HG02759 (cell line): ENCODE measurements at regions not wholly inside any gene's neighbourhood (a gene's known extent, or its start where the extent isn't known, plus 50 kb on each side); places are given as distances from the start of the nearest gene placed in this dataset.
"Not testable (repeated sequence)": the region's sequence is repeated elsewhere in the genome, so short reads cannot be mapped to it uniquely, and the experiment has no call there.

Experiments used
- ATAC-seq: cut with Tn5 transposase; IDR thresholded peaks from one replicate; pipeline ENCODE4 v1.9.1; 2021; ENCODE audit warnings: mild to moderate bottlenecking, moderate library complexity; ENCODE audit not compliant: unreplicated experiment

DNA sequence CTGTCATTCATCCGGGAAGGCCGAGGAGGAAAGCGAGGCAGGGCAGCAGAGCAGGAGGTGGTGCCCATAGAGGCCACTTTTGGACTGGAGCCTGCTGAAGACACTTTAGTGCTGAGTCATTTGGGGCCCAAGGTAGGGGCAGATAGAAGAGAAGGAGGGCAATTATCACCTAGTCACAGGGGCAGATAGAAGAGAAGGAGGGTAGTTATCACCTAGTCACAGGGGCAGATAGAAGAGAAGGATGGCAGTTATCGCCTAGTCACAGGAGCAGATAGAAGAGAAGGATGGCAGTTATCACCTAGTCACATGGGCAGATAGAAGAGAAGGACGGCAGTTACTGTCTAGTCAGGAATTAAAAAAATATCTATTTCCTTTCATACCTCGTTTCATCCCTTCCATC, 1372.6 kb downstream of the FOXD4L5 start:
- ATAC-seq = not testable (repeated sequence)

DNA sequence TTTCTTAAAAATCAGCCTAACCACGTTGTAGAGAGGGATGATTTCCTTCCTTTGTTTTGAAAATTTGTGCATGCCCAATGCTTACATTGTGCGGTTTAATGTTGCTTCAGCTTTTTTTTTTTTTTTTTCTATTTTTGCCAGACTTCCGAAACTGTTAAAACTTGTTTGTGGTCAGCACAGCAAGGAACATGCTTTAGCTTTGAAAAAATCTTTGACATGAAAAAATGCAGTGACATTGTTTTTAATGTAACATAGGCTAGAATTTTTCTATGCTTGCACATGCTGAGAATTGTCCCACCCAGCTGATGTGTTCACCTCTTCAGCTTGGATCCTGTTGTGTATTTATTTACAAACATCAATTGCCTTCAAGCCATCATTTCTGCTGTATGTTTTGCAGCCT, 1375.9 kb downstream of the FOXD4L5 start:
- not testable (repeated sequence) for ATAC-seq

DNA sequence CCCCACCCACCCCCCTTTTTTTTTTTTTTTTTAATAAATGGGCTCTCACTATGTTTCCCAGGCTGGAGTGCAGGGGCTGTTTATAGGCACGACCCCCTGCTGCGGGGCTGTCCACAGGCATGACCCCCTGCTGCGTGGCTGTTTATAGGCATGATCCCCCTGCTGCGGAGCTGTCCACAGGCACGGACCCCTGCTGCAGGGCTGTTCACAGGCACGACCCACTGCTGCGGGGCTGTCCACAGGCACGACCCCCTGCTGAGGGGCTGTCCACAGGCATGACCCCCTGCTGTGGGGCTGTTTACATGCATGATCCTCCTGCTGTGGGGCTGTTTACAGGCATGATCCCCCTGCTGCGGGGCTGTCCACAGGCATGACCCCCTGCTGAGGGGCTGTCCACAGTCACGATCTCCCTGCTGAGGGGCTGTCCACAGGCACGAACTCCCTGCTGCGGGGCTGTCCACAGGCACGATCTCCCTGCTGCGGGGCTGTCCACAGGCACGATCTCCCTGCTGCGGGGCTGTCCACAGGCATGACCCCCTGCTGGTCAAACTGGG, 1385.3 kb downstream of the FOXD4L5 start:
- ATAC-seq = not testable (repeated sequence)

DNA sequence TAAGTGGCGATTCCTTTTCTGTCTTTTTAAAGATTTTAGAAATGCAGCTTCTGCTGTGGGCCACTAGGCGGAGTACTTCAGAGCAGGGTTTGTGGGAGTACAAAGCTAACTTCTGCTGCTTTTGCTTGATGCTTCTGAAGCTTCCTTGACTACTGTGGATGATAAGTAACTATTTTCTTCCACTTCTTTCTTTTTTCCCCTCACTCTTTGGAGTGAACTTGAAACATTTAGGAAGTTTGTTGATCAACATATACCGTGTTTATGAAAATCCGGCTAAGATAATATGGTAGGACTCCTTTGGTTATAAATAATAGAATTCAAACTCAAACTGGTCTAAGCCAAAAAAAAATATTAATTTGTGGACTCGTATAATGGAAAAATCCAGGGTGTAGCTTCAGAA, 1403.6 kb downstream of the FOXD4L5 start:
- not testable (repeated sequence) for ATAC-seq

DNA sequence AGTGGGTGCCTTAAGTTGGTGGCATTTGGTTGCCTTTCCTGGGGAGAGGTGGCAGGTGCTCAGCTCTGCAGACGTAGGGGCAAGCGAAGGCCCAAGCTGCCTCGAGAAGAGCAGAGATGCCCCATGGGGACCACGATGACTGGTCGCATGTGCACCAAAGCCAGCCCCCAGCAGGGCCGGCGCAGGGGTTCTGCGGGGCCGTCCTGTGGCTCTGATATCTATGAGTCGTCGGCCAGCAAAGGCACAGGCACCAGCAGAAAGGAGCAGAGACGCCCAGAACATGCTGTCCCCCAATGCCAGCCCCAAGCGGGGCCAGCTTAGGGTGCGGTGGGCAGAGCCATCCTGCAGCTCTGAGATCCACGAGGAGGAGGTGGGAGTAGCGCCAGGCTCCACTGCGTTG, 1408.6 kb downstream of the FOXD4L5 start:
- not testable (repeated sequence) for ATAC-seq

GRCh38 chr9:63859475-63860215, 1425.4 kb downstream of the FOXD4L5 start:
- ATAC-seq = no peak

- not testable (repeated sequence) for ATAC-seq
Measured at GRCh38 chr9:63859090-63859474, 1425.9 kb downstream of the FOXD4L5 start.

DNA sequence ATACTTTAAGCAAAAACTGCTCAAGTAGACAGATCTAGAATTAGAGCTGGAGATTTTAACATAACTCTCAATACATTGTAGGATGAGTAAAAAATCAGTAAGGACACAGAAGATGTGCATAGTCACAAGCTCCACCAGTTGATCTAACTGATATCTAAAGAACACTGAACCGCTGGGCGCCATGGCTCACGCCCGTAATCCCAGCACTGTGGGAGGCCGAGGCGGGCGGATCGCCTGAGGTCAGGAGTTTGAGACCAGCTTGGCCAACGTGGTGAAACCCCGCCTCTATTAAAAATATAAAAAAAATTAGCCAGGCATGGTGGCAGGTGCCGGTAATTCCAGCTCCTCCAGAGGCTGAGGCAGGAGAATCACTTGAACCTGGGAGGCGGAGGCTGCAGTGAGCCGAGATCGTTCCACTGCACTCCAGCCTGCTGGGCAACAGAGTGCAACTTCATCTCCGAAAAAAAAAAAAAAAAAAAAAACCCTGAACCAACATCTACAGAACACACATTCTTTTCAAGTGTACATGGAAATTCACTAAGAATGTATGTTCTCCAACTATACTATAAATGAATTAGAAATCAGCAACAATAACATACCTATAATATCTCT, 1431.8 kb downstream of the FOXD4L5 start:
- not testable (repeated sequence) for ATAC-seq

DNA sequence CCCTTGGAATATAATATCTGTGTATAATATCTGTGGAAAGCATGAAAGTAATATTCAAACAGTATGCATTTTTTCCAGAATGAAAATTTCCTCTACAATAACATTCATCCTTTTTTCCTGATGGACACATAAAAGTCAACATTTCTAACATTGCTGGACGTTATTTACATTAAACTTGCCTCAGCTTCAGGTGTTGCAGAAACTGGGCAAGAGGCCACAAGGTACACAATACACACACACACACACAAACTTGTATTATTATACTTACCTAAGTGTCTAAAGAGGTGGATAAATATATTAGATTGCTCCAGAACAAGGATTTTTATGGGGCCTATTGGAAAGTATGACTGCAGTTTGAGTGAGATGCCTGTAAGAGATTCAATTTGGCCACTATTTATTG, 1460.2 kb downstream of the FOXD4L5 start:
- not testable (repeated sequence) for ATAC-seq

DNA sequence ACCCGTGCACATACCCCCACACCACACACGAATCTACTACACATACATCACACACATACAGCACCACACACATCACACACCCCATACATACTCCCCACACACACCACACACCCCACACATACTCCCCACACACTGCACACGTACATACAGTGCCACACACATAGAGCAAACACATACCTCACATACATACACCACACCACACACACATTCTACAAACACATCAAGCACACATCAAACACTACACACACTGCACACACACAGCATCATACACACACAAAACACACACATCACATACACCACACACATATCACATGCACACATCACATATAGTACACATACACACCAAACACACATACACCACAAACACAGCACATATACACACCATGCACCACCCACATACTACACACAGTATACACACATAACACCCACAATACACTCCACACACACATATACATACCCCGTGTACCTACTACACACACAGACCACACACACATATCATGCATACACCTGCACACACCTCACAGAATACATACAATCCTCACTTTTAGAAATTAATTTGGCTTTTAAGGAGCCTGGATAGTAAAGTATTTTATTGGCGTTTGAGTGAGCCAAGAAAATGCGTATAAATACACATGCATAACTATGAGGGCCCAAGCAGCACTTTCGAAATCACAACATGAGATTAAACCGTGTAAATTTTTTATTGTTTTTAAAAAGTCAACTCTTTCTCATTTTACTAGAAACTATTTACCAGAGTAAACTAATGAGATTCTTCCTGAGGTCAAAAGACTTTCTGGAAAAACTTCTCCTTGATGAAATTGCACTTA, 1461.4 kb downstream of the FOXD4L5 start:
- ATAC-seq = peak; percentile 48

GRCh38 chr9:63822615-63823374, 1462.2 kb downstream of the FOXD4L5 start:
- ATAC-seq = not testable (repeated sequence)

- not testable (repeated sequence) for ATAC-seq
Measured at GRCh38 chr9:63821293-63821692, 1463.7 kb downstream of the FOXD4L5 start.

- not testable (repeated sequence) for ATAC-seq
Measured at GRCh38 chr9:63820882-63821281, 1464.1 kb downstream of the FOXD4L5 start.

GRCh38 chr9:63820383-63820782, 1464.6 kb downstream of the FOXD4L5 start:
- ATAC-seq = not testable (repeated sequence)

- ATAC-seq = peak; percentile 66
Measured at GRCh38 chr9:63817622-63818518, 1467.1 kb downstream of the FOXD4L5 start.

DNA sequence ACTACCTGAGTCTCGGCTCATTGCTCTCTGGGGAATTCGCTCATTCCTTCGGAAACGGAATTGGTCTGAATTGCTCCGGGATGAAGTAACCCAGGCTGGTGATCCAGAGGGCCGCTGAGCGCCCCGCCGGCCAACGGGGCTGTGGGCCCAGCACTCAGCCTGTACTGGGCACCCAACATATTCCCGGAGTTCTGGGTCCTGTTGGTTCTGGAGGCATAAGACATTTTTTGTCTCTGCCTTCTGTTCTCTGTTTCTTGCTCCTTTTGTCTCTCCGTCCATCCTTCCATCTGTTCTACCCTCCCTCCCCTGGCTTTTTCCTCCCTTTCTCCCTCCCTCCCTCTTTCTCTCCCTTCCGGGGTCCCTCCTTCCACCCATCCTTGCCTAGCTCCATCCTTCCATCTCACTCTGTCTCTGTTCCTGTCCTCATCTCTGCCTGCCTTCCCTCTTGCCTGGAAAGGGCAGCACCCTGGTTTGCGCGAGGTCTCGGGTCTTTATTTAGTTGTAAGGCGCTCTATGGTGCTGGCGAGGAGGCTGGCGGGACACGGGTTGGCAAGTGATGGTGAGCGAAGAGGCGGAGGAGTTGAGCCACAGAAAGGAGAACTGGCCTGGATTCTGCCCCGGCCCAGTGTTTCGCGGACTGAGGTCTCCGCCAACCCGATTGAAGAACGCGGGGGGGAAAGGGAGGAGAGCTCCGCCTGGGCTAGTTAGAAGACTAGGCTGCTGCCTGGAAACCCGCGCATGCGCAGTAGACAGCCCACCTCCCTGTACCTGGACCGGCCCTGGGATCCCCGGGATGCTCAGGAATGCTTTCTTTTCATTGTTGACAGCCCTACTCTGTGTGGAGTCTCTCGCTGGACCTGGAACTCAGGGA, 1468.0 kb downstream of the FOXD4L5 start:
- ATAC-seq = peak; percentile 63

GRCh38 chr9:63814970-63815669, 1469.9 kb downstream of the FOXD4L5 start:
- ATAC-seq = not testable (repeated sequence)
